ENCODE measurements at regions not wholly inside any gene's neighbourhood (a gene's known extent, or its start where the extent isn't known, plus 50 kb on each side); places are given as distances from the start of the nearest gene placed in this dataset.

- 0% methylated on average over 1 of the region's 1 CpG for WGBS (ENCODE audit: insufficient coverage, insufficient replicate concordance, low lambda C conversion rate, missing lambda C conversion rate)
- H4K20me1 ChIP-seq (ENCODE audit: control insufficient read depth, insufficient read depth) = no peaks in the 10 kb centered on the region
- RAD21 ChIA-PET (ENCODE audit: unreplicated experiment) = interaction anchor here (0.8 kb wide), 1 partner anchor 338 kb away, joined by 3 read pairs; no protein-coding TSS in a partner anchor
- intact Hi-C loops (cut with micrococcal nuclease; ENCODE audit: unreplicated experiment) = no loop called here
- in situ Hi-C loops (cut with MboI) = no loop called here
- CTCF ChIA-PET = interaction anchor here (1.1 to 1.3 kb wide), 2 partner anchors 46 to 338 kb away, joined by 3 to 5 read pairs; no protein-coding TSS in a partner anchor
- H3K9ac ChIP-seq (ENCODE audit: control insufficient read depth, insufficient read depth, low read length) = no peak overlapping the region
- FAIRE-seq = no peak
- DNase-seq (ENCODE audit: low read depth, low spot score) = no peak
- H3K79me2 ChIP-seq (ENCODE audit: control insufficient read depth, insufficient read depth, low read length) = no peaks in the 10 kb centered on the region
- H3K4me2 ChIP-seq (ENCODE audit: control insufficient read depth, insufficient read depth) = no peak overlapping the region
- H3K27ac ChIP-seq (ENCODE audit: control insufficient read depth, insufficient read depth) = no peak overlapping the region
- no TSS peak for BruUV-seq (replicated peaks)
- no peaks in the 10 kb centered on the region for H3K4me1 ChIP-seq (ENCODE audit: control insufficient read depth, insufficient read depth, low read length)
- H2AFZ ChIP-seq (ENCODE audit: control insufficient read depth, low read depth, low read length) = no peak overlapping the region
- H3K9me3 ChIP-seq (replicated peaks; ENCODE audit: control insufficient read depth, insufficient read depth, low read length) = no peaks in the 10 kb centered on the region
- POLR2A ChIA-PET = no interaction called here
- no peak overlapping the region for H3K4me3 ChIP-seq
- ATAC-seq = peak; percentile 18; the same call in 1 of the 3 replicates
- H3K36me3 ChIP-seq (ENCODE audit: control insufficient read depth in 2 of 2, insufficient read depth in 2 of 2, low read length in 1 of 2) = no peaks in the 10 kb centered on the region
- SMC1A ChIA-PET (ENCODE audit: uncharacterized antibody, unreplicated experiment) = interaction anchor here (1.0 kb wide), 2 partner anchors 104 to 383 kb away, joined by 3 read pairs; no protein-coding TSS in a partner anchor
- H3K27me3 ChIP-seq (replicated peaks in 1 of 2; ENCODE audit: control insufficient read depth in 2 of 2, insufficient read depth in 2 of 2, low read length in 1 of 2) = no peaks in the 10 kb centered on the region
- TF ChIP-seq SMAD5 (IDR thresholded peaks at IDR 0.05; ENCODE audit: low read depth) (no peak), CREM (IDR thresholded peaks at IDR 0.05; ENCODE audit: low read depth) (no peak), POLR2A (IDR thresholded peaks at IDR 0.05; ENCODE audit: low read depth, low read length) (no peak), CEBPZ (IDR thresholded peaks at IDR 0.05; ENCODE audit: low read depth, low read length) (no peak), MEF2A (IDR thresholded peaks at IDR 0.05; ENCODE audit: insufficient read depth, low read depth, low read length) (no peak), MTA3 (IDR thresholded peaks at IDR 0.05; ENCODE audit: borderline replicate concordance, low read length) (no peak), ZNF274 (IDR thresholded peaks at IDR 0.05; ENCODE audit: insufficient read depth, insufficient read length) (no peak), RB1 (IDR thresholded peaks at IDR 0.05; ENCODE audit: borderline replicate concordance) (no peak), SMAD1 (IDR thresholded peaks at IDR 0.05; ENCODE audit: low read depth, partially characterized antibody) (no peak), SMC3 (IDR thresholded peaks at IDR 0.05; ENCODE audit: borderline replicate concordance, low read length) (peak; percentile 17; the same call in 1 of the 2 replicates), USF2 (IDR thresholded peaks at IDR 0.05; ENCODE audit: borderline replicate concordance, low read depth, low read length) (no peak), ZSCAN29 (IDR thresholded peaks at IDR 0.05) (no peak), RCOR1 (conservative IDR thresholded peaks at IDR 0.05; ENCODE audit: low read depth, low read length) (no peak), CTCF (IDR thresholded peaks at IDR 0.05 in 2 of 3, conservative IDR thresholded peaks at IDR 0.05 in 1 of 3; ENCODE audit: control insufficient read depth in 2 of 3, extremely low read depth in 1 of 3, insufficient read depth in 1 of 3, low read depth in 3 of 3, low read length in 3 of 3) (peak; percentile 13 to 30 (median 19); a peak in 2 of 6 replicates), BHLHE40 (IDR thresholded peaks at IDR 0.05; ENCODE audit: borderline replicate concordance in 1 of 2, low read depth in 2 of 2, low read length in 1 of 2) (no peak), BCL11A (IDR thresholded peaks at IDR 0.05; ENCODE audit: low read depth, low read length) (no peak), ZNF24 (IDR thresholded peaks at IDR 0.05) (no peak), CREB1 (IDR thresholded peaks at IDR 0.05; ENCODE audit: low read depth) (no peak), NR2F1 (conservative IDR thresholded peaks at IDR 0.05) (no peak)
Observed at GRCh38 chr7:32164341-32164996, 94.3 kb upstream of the PDE1C start.
